Subcutaneous abdominal adipose tissue (tissue), 5 donors: ENCODE measurements at regions not wholly inside any gene's neighbourhood (a gene's known extent, or its start where the extent isn't known, plus 50 kb on each side); places are given as distances from the start of the nearest gene placed in this dataset.

Experiments
- H3K27ac ChIP-seq: one replicate; pipeline ENCODE4 v1.7.0; 2013; ENCODE audit warnings: low read depth, mild to moderate bottlenecking, inconsistent platforms, low read length, moderate library complexity
- H3K27me3 ChIP-seq, 5 donors: one replicate each; pipeline ENCODE4 v1.7.0; 2013; ENCODE audit warnings: low read length in 5 of 5, inconsistent platforms in 1 of 5; ENCODE audit not compliant: control insufficient read depth in 5 of 5, insufficient read depth in 4 of 5
- H3K36me3 ChIP-seq, 5 donors: one replicate each; pipeline ENCODE4 v1.7.0; 2013; ENCODE audit warnings: low read length in 5 of 5; ENCODE audit not compliant: control insufficient read depth in 5 of 5, insufficient read depth in 5 of 5
- H3K4me1 ChIP-seq, 5 donors: one replicate each; pipeline ENCODE4 v1.7.0; 2013; ENCODE audit warnings: low read length in 5 of 5, mild to moderate bottlenecking in 3 of 5, moderate library complexity in 1 of 5; ENCODE audit not compliant: control insufficient read depth in 5 of 5, insufficient read depth in 5 of 5
- H3K4me3 ChIP-seq, 5 donors: one replicate each; pipeline ENCODE4 v1.7.0; 2013; ENCODE audit warnings: low read length in 5 of 5, low read depth in 1 of 5
- H3K9ac ChIP-seq, 5 donors: one replicate each; pipeline ENCODE4 v1.7.0; 2013; ENCODE audit warnings: low read length in 5 of 5, mild to moderate bottlenecking in 4 of 5, moderate library complexity in 3 of 5
- H3K9me3 ChIP-seq, 5 donors: one replicate each; pipeline ENCODE4 v1.7.0; 2013; ENCODE audit warnings: low read length in 5 of 5; ENCODE audit not compliant: control insufficient read depth in 5 of 5
- donor health status: healthy.
- donor health status: healthy.
- donor health status: healthy.
- donor health status: healthy.
- donor health status: healthy.

DNA sequence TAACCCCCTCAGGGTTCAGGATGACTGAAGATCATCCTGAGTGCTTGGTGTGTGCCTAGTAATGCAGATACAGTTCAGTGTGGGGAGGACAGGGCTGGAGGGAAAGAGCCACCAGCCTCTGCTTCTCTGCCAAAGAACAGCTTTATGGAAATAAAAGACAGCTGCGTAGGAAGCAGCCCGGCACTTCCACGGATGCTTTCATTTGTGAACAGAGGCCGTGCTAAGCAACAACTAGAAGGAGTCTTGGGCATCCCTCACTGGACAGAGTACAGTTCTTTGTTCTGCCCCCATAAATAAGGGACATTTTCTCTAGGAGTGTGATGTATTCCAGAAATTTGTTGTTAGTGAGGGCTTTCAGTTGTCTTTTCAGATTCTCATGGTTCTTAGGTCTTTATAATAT is 194.8 kb upstream of the RGMA start:
- H3K27ac ChIP-seq, result no peak overlapping the region

DNA sequence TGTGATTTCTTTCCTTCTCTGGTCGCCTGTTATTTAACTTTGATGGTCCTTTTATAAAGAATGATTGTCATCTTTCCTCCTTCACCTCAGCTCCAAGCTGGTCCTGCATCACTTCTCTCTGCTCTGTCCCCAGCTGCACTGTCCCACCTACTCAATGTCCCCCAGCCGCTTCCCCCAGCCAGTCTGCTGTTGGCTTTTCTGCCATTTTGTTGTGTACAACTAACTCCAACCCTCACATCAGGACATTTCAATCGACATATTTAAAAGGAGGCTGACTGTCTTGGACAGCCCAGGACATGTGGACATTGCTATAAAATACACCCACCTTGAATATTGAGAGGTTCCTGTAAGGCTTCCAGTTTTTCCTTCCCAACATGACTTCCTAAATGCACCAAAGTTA is 193.8 kb upstream of the RGMA start:
- Histone ChIP-seq H3K36me3 (no peaks in the 10 kb centered on the region), H3K27ac (no peak overlapping the region), H3K9ac (no peak overlapping the region), H3K9me3 (no peaks in the 10 kb centered on the region), H3K4me3 (no peak overlapping the region), H3K4me1 (peaks cover 0 to 9% (median 5%) of the 10 kb centered on the region in 5 donors), H3K27me3 (no peaks in the 10 kb centered on the region)

More for the DNA sequence above, 194.8 kb upstream of the RGMA start:
- Histone ChIP-seq H3K36me3 (no peaks in the 10 kb centered on the region), H3K9ac (no peak overlapping the region), H3K9me3 (no peaks in the 10 kb centered on the region), H3K4me1 (peaks cover 0 to 9% (median 5%) of the 10 kb centered on the region in 5 donors), H3K4me3 (no peak overlapping the region), H3K27me3 (no peaks in the 10 kb centered on the region)

DNA sequence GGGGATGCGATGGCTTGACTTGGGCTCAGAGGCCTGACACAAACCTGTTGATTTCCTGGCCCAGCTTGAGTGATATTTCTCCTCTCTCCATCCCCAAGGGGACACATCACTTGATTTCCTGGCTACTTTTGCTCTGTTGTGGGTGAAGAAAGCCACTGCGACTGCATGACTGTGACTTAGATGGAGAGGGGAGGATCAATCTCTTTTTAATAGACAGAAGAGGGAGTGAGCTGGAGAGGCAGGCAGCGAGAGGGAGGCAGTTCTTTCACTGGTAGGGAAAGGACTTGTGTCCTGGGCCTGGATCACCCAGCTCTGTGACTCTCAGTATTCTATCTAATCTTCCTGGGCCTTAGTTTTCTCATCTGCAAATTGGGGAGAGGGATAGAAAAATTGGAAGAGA is 189.8 kb upstream of the RGMA start:
- Histone ChIP-seq H3K4me1 (peaks cover 0 to 9% (median 5%) of the 10 kb centered on the region in 5 donors), H3K27me3 (no peaks in the 10 kb centered on the region), H3K27ac (no peak overlapping the region), H3K9ac (no peak overlapping the region), H3K4me3 (no peak overlapping the region), H3K36me3 (no peaks in the 10 kb centered on the region), H3K9me3 (no peaks in the 10 kb centered on the region)

DNA sequence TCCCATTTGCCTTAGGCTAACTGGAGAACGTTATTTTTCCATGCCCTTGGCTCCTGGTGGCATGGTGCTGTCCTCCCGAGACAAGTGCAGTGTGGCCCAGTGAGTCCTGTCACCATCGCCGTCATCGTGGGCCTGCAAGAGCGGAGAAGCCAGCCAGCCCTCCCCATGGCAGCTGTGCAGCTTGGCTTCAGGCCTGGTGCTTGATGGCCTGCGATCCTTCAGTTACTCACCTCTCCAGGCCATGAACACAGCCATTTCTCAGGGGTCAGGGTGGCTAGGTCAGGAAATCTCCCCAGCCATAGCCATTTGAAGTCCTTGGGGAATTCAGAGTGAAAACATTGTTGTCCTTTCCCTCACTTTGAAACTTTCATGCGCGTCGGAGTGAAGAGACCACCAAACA is 189.0 kb upstream of the RGMA start:
- H3K9ac ChIP-seq, result no peak overlapping the region
- peaks cover 0 to 9% (median 5%) of the 10 kb centered on the region in 5 donors for H3K4me1 ChIP-seq
- H3K27ac ChIP-seq, result no peak overlapping the region
- H3K27me3 ChIP-seq, result no peaks in the 10 kb centered on the region
- no peak overlapping the region for H3K4me3 ChIP-seq
- no peaks in the 10 kb centered on the region for H3K36me3 ChIP-seq
- peaks cover 0 to 3% (median 0%) of the 10 kb centered on the region in 5 donors for H3K9me3 ChIP-seq

DNA sequence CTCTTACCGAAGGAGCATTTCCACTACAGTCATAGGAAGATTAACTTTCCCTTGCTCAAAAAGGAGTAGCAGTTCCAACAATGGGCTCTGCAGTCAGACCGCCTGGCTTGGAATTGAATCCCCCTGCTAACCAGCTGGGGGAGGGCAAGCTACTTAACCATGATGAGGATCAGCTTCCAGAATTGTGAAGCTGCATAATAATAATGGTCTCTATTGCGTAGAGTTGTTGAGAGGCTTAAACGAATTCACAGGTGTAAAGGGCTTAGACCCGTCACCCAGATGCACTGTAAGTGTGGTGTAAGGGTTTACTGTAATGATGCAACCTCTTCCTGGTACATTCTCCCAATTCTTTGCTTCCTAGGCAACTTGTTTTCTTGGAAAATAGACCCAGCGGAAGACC is 185.2 kb upstream of the RGMA start:
- Histone ChIP-seq H3K9me3 (peaks cover 0 to 27% (median 13%) of the 10 kb centered on the region in 5 donors), H3K4me3 (no peak overlapping the region), H3K27me3 (no peaks in the 10 kb centered on the region), H3K9ac (no peak overlapping the region), H3K36me3 (no peaks in the 10 kb centered on the region), H3K27ac (no peak overlapping the region), H3K4me1 (no peaks in the 10 kb centered on the region)

DNA sequence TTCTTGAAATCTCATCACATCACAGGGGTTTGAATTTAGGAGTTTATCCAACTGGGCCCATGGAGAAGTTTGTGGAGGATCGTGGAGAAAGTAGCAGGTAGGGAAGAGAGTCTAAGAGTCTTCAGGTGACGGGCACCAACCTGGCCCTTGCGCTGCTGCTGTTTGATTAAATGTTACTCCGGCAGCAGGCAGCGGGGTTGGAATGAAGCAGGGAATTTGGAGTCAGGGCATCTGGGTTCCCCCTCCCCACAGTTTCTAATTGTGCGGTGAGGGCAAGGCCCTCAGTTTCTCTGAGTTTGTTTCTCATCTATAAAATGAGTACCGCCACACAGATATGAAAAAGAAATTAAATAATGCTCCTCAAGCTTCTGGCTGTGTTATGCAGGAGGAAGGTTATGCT is 182.9 kb upstream of the RGMA start:
- no peak overlapping the region for H3K9ac ChIP-seq
- H3K27me3 ChIP-seq, result no peaks in the 10 kb centered on the region
- no peaks in the 10 kb centered on the region for H3K36me3 ChIP-seq
- H3K4me1 ChIP-seq, result no peaks in the 10 kb centered on the region
- H3K9me3 ChIP-seq, result peaks cover 0 to 27% (median 13%) of the 10 kb centered on the region in 5 donors
- H3K4me3 ChIP-seq, result peak overlapping the region in 1 of 5 donors; percentile 22
- H3K27ac ChIP-seq, result no peak overlapping the region

DNA sequence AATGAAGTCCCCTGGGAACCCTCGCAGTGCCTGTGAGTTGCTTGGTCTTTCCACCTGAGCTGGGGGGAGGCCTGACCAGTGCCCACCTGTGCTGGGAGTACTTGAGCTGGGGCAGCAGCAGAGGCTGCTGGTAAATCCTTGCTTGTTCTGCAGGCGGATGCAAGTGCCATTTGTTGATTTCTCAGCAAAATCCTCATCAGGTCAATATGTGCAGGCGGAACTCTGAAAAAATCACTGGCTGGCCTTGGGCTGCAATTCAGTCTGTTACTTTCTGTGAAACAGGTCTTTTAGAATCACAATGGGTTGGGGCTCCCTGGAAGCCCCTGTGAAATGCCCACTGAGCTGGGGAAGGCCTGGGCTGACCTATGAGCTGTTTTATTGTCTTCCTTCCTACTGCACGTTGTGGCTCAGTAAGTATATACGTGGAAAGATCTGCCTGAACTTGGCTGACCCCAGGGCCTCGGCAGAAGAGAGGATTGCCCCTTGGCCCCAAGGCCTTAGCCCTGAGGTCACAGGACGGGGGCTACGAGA is 182.0 kb upstream of the RGMA start:
- Histone ChIP-seq H3K9ac (no peak overlapping the region), H3K4me3 (peak overlapping the region in 1 of 5 donors; percentile 24), H3K27me3 (no peaks in the 10 kb centered on the region), H3K9me3 (peaks cover 0 to 27% (median 13%) of the 10 kb centered on the region in 5 donors), H3K36me3 (no peaks in the 10 kb centered on the region), H3K27ac (no peak overlapping the region), H3K4me1 (no peaks in the 10 kb centered on the region)

DNA sequence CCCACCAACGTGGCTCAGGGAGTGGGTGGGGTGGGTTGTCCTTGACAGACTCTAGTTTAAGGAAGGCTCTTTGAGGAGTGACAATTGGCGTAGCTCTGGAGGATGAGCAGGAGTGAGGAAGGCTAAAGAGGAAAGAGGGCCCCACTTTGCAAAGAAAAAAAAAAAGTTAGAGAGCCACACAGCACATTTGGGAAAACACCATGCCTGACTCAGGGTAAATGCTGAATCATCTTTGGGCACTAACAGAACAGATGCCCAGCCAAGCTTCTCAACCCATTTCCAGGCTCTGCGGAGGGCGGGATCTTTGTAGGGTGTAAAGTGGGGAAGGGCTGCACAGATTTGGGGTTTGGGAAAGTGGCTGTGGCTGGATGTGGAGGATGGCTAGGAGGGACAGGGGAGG is 179.1 kb upstream of the RGMA start:
- Histone ChIP-seq H3K27me3 (no peaks in the 10 kb centered on the region), H3K4me1 (no peaks in the 10 kb centered on the region), H3K36me3 (no peaks in the 10 kb centered on the region), H3K9ac (no peak overlapping the region), H3K27ac (no peak overlapping the region), H3K4me3 (no peak overlapping the region), H3K9me3 (peaks cover 0 to 33% (median 13%) of the 10 kb centered on the region in 5 donors)

DNA sequence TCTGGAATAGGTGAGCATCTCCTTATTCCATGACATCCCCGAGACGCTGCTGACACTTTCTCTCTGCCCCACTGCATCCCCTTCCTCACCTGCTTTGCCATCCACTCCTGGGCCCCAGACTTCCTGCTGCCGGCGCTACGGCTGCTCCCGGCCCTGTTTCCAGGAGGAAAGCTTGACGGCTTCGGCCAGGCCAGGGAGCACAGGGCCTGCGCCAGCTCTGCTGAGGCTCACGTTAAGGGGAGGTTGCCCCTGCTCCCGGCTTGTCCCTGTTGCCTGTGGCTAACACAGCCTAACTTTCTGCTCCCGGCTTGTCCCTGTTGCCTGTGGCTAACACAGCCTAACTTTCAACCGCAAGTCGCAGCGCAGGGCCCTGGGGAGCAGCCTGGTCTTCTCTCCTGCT is 177.3 kb upstream of the RGMA start:
- no peak overlapping the region for H3K27ac ChIP-seq
- H3K9me3 ChIP-seq, result peaks cover 0 to 24% (median 9%) of the 10 kb centered on the region in 5 donors
- no peaks in the 10 kb centered on the region for H3K27me3 ChIP-seq
- no peaks in the 10 kb centered on the region for H3K4me1 ChIP-seq
- no peak overlapping the region for H3K4me3 ChIP-seq
- H3K9ac ChIP-seq, result no peak overlapping the region
- H3K36me3 ChIP-seq, result no peaks in the 10 kb centered on the region

DNA sequence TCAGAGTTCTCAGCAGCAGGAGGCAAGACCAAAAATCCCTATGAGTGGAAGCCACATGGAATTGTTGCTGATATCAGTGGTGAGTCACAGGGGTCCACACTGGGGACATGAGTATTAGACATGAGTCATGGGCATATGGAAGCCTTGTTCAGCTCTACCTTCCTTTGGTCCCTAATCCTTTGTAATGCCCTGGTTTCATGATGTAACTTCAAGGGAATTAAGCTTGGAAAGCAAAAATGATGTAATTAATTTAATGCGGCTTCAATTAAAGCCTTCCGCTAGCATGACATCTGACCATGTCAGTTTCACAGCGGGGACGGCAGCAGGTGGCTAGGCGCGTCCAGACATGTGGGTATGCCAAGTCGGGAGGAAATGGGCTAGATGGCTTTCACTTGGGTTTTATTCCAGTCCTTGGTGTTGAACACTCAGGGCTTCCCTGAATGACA is 176.1 kb upstream of the RGMA start:
- no peaks in the 10 kb centered on the region for H3K27me3 ChIP-seq
- no peaks in the 10 kb centered on the region for H3K4me1 ChIP-seq
- H3K36me3 ChIP-seq, result no peaks in the 10 kb centered on the region
- H3K9ac ChIP-seq, result no peak overlapping the region
- no peak overlapping the region for H3K27ac ChIP-seq
- H3K9me3 ChIP-seq, result peaks cover 0 to 14% (median 0%) of the 10 kb centered on the region in 5 donors
- H3K4me3 ChIP-seq, result no peak overlapping the region
